Endothelial cell of umbilical vein (primary cell): ENCODE measurements at regions not wholly inside any gene's neighbourhood (a gene's known extent, or its start where the extent isn't known, plus 50 kb on each side); places are given as distances from the start of the nearest gene placed in this dataset.

Source experiments
- BruUV-seq: library from RNA; stranded (reverse); fragments of 400-500 nt; replicated peaks from 2 replicates; lab custom pipeline; 2021; lab: Mats Ljungman, UMichigan
- CTCF ChIA-PET: fragments of 300-600, 350-600 bp; sonication (Branson Sonifier 250); formaldehyde crosslinking; loops from one replicate; lab custom pipeline; 2021; ENCODE audit warnings: antibody characterized with exemption, inconsistent platforms; lab: Charles Lee
- POLR2A ChIA-PET: fragments of 300-600, 350-600 bp; sonication (Branson Sonifier 250); formaldehyde crosslinking; loops from one replicate; lab custom pipeline; 2021; ENCODE audit warnings: antibody characterized with exemption, inconsistent platforms; lab: Charles Lee
- DNase-seq: peaks from one replicate; pipeline ENCODE4 v3.0.0-alpha.2; 2011; ENCODE audit warnings: low read depth, low spot score
- FAIRE-seq: peaks from 2 replicates; lab custom pipeline; 2011; peaks lifted over from hg19 to GRCh38; lab: Jason Lieb, UNC
- H2AFZ ChIP-seq: 2 replicates; pipeline ENCODE4 v1.6.0; 2012; ENCODE audit warnings: low read depth, low read length, control low read depth, inconsistent platforms
- H3K27ac ChIP-seq: 2 replicates; pipeline ENCODE4 v1.5.1; 2011; ENCODE audit warnings: low read depth, mild to moderate bottlenecking, control low read depth, low read length, moderate library complexity; ENCODE audit not compliant: insufficient read depth
- H3K27me3 ChIP-seq, 2 experiments: 2 replicates each; pipeline versions ENCODE4 v1.6.0 to v1.6.1; 2011; ENCODE audit warnings: low read length in 2 of 2, mixed read lengths in 1 of 2; ENCODE audit not compliant: control insufficient read depth in 2 of 2, insufficient read depth in 2 of 2
- H3K36me3 ChIP-seq, 2 experiments: 2 replicates in 1 of 2; 3 replicates in 1 of 2; pipeline ENCODE4 v1.5.1; 2011; ENCODE audit warnings: low read length in 2 of 2, mild to moderate bottlenecking in 1 of 2, moderate library complexity in 1 of 2; ENCODE audit not compliant: control insufficient read depth in 2 of 2, insufficient read depth in 2 of 2; ENCODE audit errors: extremely low read depth in 1 of 2
- H3K4me1 ChIP-seq: 3 replicates; pipeline ENCODE4 v1.5.1; 2011; ENCODE audit warnings: mild to moderate bottlenecking, low read length; ENCODE audit not compliant: control insufficient read depth, insufficient read depth; ENCODE audit errors: extremely low read depth
- H3K4me2 ChIP-seq: 2 replicates; pipeline ENCODE4 v1.6.1; 2011; ENCODE audit warnings: low read length, control low read depth, mixed read lengths; ENCODE audit not compliant: insufficient read depth
- H3K4me3 ChIP-seq, 3 experiments: fragments of 200-600 bp in 1 of 3; sonication (generic), shearing (Covaris generic) in 1 of 3; replicated peaks in 1 of 3; 2 replicates each; pipeline ENCODE4 v1.5.1; 2011 to 2016; ENCODE audit warnings: control low read depth in 3 of 3, low read length in 3 of 3, mild to moderate bottlenecking in 2 of 3, inconsistent platforms in 1 of 3, low read depth in 1 of 3, moderate library complexity in 1 of 3; ENCODE audit not compliant: insufficient read depth in 1 of 3
- H3K79me2 ChIP-seq: 2 replicates; pipeline ENCODE4 v1.6.0; 2012; ENCODE audit warnings: low read length, inconsistent platforms; ENCODE audit not compliant: control insufficient read depth, insufficient read depth
- H3K9ac ChIP-seq: replicated peaks from 2 replicates; pipeline ENCODE3; 2011; ENCODE audit warnings: low read length, control low read depth; ENCODE audit not compliant: insufficient read depth; ENCODE audit errors: extremely low read depth
- H3K9me1 ChIP-seq: replicated peaks from 3 replicates; pipeline ENCODE4 v1.6.0; 2011; ENCODE audit warnings: mild to moderate bottlenecking, low read length; ENCODE audit not compliant: control insufficient read depth, insufficient read depth; ENCODE audit errors: extremely low read depth
- H3K9me3 ChIP-seq: replicated peaks from 2 replicates; pipeline ENCODE4 v1.5.1; 2012; ENCODE audit warnings: low read length, inconsistent platforms; ENCODE audit not compliant: control insufficient read depth, insufficient read depth
- H4K20me1 ChIP-seq: replicated peaks from 2 replicates; pipeline ENCODE3; 2011; ENCODE audit warnings: mild to moderate bottlenecking, low read length; ENCODE audit not compliant: control insufficient read depth, insufficient read depth; ENCODE audit errors: extremely low read depth
- EZH2 ChIP-seq: IDR thresholded peaks from 2 replicates; pipeline ENCODE4 v1.6.1; 2012; ENCODE audit warnings: borderline replicate concordance, low read depth, mild to moderate bottlenecking, moderate library complexity, low read length, inconsistent platforms; ENCODE audit not compliant: severe bottlenecking
- FOS ChIP-seq: IDR thresholded peaks from 2 replicates; pipeline ENCODE4 v1.6.1; 2011; ENCODE audit warnings: mild to moderate bottlenecking, low read length, moderate library complexity, borderline replicate concordance; ENCODE audit not compliant: insufficient read depth
- GATA2 ChIP-seq: IDR thresholded peaks from 2 replicates; pipeline ENCODE4 v1.7.0; 2011; ENCODE audit warnings: low read depth, mild to moderate bottlenecking, moderate library complexity, mixed read lengths, low read length; ENCODE audit not compliant: insufficient read length, insufficient read depth
- JUN ChIP-seq: IDR thresholded peaks from 2 replicates; pipeline ENCODE4 v1.6.1; 2011; ENCODE audit warnings: borderline replicate concordance, low read depth; ENCODE audit not compliant: insufficient read length, insufficient read depth
- MYC ChIP-seq: IDR thresholded peaks from one replicate; pipeline ENCODE4 v1.6.1; 2011; ENCODE audit warnings: mild to moderate bottlenecking, low read depth, low read length
- POLR2A ChIP-seq: IDR thresholded peaks from 2 replicates; pipeline ENCODE4 v1.6.1; 2012; ENCODE audit warnings: low read depth, mild to moderate bottlenecking, control low read depth, low read length
- POLR2AphosphoS5 ChIP-seq: IDR thresholded peaks from 2 replicates; pipeline ENCODE4 v1.6.1; 2012; ENCODE audit warnings: low read depth, mild to moderate bottlenecking, control low read depth, low read length, moderate library complexity; ENCODE audit not compliant: insufficient read depth
- dilution Hi-C: fragments of 300-500 bp; cut with MboI; formaldehyde crosslinking; loops from one replicate; pipeline ENCODE4 v1.15.0; 2019; ENCODE audit warnings: low sequenced_read_pairs; ENCODE audit not compliant: extremely low pct_ligation_motif_present
- intact Hi-C: fragments of 100-400 bp; cut with micrococcal nuclease; formaldehyde crosslinking; loops from one replicate; pipeline ENCODE4 v1.10.0; 2022
- TF ChIP-seq, protein P1 (sequence below), 2 donors: IDR thresholded peaks; 1 replicate in 1 of 2; 2 replicates in 1 of 2; pipeline ENCODE4 v1.5.1; 2011; ENCODE audit warnings: low read length in 2 of 2, mild to moderate bottlenecking in 2 of 2, moderate library complexity in 2 of 2, control low read depth in 1 of 2, inconsistent platforms in 1 of 2, low read depth in 1 of 2; ENCODE audit not compliant: insufficient read depth in 1 of 2; ENCODE audit errors: extremely low read depth in 1 of 2
- TF ChIP-seq, protein P2 (sequence below): IDR thresholded peaks from 2 replicates; pipeline ENCODE4 v1.6.1; 2011; ENCODE audit not compliant: insufficient read depth, insufficient read length

DNA sequence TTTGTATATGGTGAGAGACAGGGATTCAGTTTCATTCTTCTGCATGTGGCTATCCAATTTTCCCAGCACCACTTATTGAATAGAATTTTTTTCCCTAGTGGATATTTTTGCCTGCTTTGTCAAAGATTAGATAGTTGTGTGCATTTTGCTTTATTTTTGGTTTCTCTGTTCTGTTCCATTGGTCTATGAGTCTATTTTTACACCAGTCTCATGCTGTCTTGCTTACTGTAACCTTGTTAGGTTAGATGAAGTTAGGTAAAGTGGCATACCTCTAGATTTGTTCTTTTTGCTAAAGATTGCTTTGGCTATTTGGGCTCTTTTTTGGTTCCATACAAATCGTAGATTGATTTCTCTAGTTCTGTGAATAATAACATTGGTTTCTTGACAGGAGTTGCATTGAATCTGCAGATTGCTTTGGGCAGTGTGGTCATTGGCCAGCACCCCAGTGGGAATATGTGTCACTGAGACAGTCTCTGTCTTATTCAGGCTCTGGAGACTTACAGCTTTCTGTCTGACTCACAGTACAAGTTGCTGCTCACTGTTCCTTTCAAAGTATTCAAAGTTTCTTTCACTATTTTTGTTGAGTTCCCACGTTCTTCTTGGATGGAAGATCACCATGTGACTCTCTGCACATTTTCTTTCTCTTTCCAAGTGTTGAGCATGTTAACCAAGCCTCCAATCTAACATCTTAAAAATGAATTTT, 709.1 kb downstream of the CDH11 start:
- Histone ChIP-seq H3K9ac (no peak overlapping the region), H3K36me3 (no peaks in the 10 kb centered on the region), H3K9me3 (no peaks in the 10 kb centered on the region), H3K79me2 (no peaks in the 10 kb centered on the region), H3K4me3 (no peak overlapping the region), H3K4me1 (peaks cover 4% of the 10 kb centered on the region), H3K27me3 (no peaks in the 10 kb centered on the region), H2AFZ (no peak overlapping the region), H3K4me2 (no peak overlapping the region), H3K9me1 (no peaks in the 10 kb centered on the region), H3K27ac (no peak overlapping the region), H4K20me1 (no peaks in the 10 kb centered on the region)
- intact Hi-C loops = no loop called here
- dilution Hi-C loops = no loop called here
- ChIA-PET CTCF (interaction anchor here (1.1 kb wide), 1 partner anchor 1863 kb away, joined by 3 read pairs; no protein-coding TSS in a partner anchor), POLR2A (no interaction called here)
- DNase-seq = no peak
- no TSS peak for BruUV-seq
- no peak for TF ChIP-seq MYC
- TF ChIP-seq, protein P1, sequence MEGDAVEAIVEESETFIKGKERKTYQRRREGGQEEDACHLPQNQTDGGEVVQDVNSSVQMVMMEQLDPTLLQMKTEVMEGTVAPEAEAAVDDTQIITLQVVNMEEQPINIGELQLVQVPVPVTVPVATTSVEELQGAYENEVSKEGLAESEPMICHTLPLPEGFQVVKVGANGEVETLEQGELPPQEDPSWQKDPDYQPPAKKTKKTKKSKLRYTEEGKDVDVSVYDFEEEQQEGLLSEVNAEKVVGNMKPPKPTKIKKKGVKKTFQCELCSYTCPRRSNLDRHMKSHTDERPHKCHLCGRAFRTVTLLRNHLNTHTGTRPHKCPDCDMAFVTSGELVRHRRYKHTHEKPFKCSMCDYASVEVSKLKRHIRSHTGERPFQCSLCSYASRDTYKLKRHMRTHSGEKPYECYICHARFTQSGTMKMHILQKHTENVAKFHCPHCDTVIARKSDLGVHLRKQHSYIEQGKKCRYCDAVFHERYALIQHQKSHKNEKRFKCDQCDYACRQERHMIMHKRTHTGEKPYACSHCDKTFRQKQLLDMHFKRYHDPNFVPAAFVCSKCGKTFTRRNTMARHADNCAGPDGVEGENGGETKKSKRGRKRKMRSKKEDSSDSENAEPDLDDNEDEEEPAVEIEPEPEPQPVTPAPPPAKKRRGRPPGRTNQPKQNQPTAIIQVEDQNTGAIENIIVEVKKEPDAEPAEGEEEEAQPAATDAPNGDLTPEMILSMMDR (IDR thresholded peaks at IDR 0.05; ENCODE audit: extremely low read depth in 1 of 2, insufficient read depth in 1 of 2, low read depth in 1 of 2, low read length in 2 of 2) = no peak
- TF ChIP-seq EZH2 = no peak
- TF ChIP-seq GATA2 = no peak
- TF ChIP-seq JUN = no peak
- TF ChIP-seq, protein P2, sequence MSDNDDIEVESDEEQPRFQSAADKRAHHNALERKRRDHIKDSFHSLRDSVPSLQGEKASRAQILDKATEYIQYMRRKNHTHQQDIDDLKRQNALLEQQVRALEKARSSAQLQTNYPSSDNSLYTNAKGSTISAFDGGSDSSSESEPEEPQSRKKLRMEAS = no peak
- no peak for TF ChIP-seq FOS
- TF ChIP-seq POLR2A = no peak
- TF ChIP-seq POLR2AphosphoS5 = no peak
- no peak for FAIRE-seq
